SK-N-SH (cell line): ENCODE measurements at regions not wholly inside any gene's neighbourhood (a gene's known extent, or its start where the extent isn't known, plus 50 kb on each side); places are given as distances from the start of the nearest gene placed in this dataset.
A peak's percentile ranks its signal among the peaks of the same experiment; 100 is the strongest.

Experiments used
- CTCF ChIA-PET: fragments of 300-600, 350-600 bp; formaldehyde crosslinking; extraction: SDS; loops from one replicate; lab custom pipeline; 2021; lab: Yijun Ruan, JAX
- POLR2A ChIA-PET: fragments of 350-600 bp; sonication (Branson Sonifier 250); formaldehyde crosslinking; extraction: SDS; loops from one replicate; lab custom pipeline; 2020; ENCODE audit warnings: antibody characterized with exemption, inconsistent platforms; lab: Yijun Ruan, JAX
- DNase-seq: peaks from one replicate; pipeline ENCODE4 v3.0.0; 2012
- H2AFZ ChIP-seq: fragments of 200-600 bp; sonication (generic); 2 replicates; pipeline ENCODE4 v1.8.1; 2016; ENCODE audit warnings: antibody characterized with exemption, mild to moderate bottlenecking, low read depth
- H3F3A ChIP-seq: fragments of 200-600 bp; sonication (generic); replicated peaks from 2 replicates; pipeline ENCODE3; 2016; ENCODE audit warnings: antibody characterized with exemption, mild to moderate bottlenecking; ENCODE audit not compliant: insufficient read depth
- H3K27ac ChIP-seq, 2 experiments: fragments of 200-500 bp in 1 of 2; fragments of 200-600 bp in 1 of 2; sonication (Bioruptor generic) in 1 of 2; sonication (generic), shearing (Covaris generic) in 1 of 2; 2 replicates each; pipeline versions ENCODE4 v1.5.1 to v1.6.1; 2014 to 2016; ENCODE audit warnings: low read depth in 2 of 2, inconsistent platforms in 1 of 2, low read length in 1 of 2, mild to moderate bottlenecking in 1 of 2, mixed read lengths in 1 of 2
- H3K27me3 ChIP-seq: fragments of 200-600 bp; sonication (generic), shearing (Covaris generic); 2 replicates; pipeline ENCODE4 v1.6.1; 2016; ENCODE audit warnings: mixed run types; ENCODE audit not compliant: insufficient read depth
- H3K36me3 ChIP-seq, 2 experiments: fragments of 200-500 bp in 1 of 2; fragments of 200-600 bp in 1 of 2; sonication (Bioruptor generic) in 1 of 2; sonication (generic) in 1 of 2; replicated peaks in 1 of 2; 2 replicates each; pipeline versions ENCODE3 to v1.5.1; 2014 to 2016; ENCODE audit warnings: low read length in 1 of 2, mild to moderate bottlenecking in 1 of 2; ENCODE audit not compliant: insufficient read depth in 2 of 2, control insufficient read depth in 1 of 2
- H3K4me1 ChIP-seq, 2 experiments: fragments of 200-500 bp in 1 of 2; fragments of 200-600 bp in 1 of 2; sonication (Bioruptor generic) in 1 of 2; sonication (generic), shearing (Covaris generic) in 1 of 2; 2 replicates each; pipeline versions ENCODE4 v1.5.1 to v1.6.1; 2014 to 2016; ENCODE audit warnings: low read depth in 1 of 2, low read length in 1 of 2, mixed run types in 1 of 2; ENCODE audit not compliant: insufficient read depth in 2 of 2, control insufficient read depth in 1 of 2
- H3K4me2 ChIP-seq: fragments of 200-600 bp; sonication (generic), shearing (Covaris generic); 2 replicates; pipeline ENCODE4 v1.6.1; 2017; ENCODE audit warnings: mixed run types
- H3K4me3 ChIP-seq, 2 experiments: fragments of 200-500 bp in 1 of 2; fragments of 200-600 bp in 1 of 2; sonication (Bioruptor generic) in 1 of 2; sonication (generic), shearing (Covaris generic) in 1 of 2; 2 replicates each; pipeline versions ENCODE4 v1.5.1 to v1.8.1; 2014 to 2016; ENCODE audit warnings: low read depth in 2 of 2, inconsistent platforms in 1 of 2, low read length in 1 of 2, mild to moderate bottlenecking in 1 of 2, mixed read lengths in 1 of 2, moderate library complexity in 1 of 2
- H3K79me2 ChIP-seq: fragments of 200-600 bp; sonication (generic); 2 replicates; pipeline ENCODE4 v1.8.1; 2017; ENCODE audit warnings: mild to moderate bottlenecking; ENCODE audit not compliant: insufficient read depth
- H3K9ac ChIP-seq: fragments of 200-600 bp; sonication (generic); 2 replicates; pipeline ENCODE4 v1.6.1; 2017; ENCODE audit warnings: mixed run types
- H3K9me2 ChIP-seq: fragments of 200-600 bp; sonication (generic); 2 replicates; pipeline ENCODE4 v1.6.1; 2017; ENCODE audit warnings: mixed run types
- H3K9me3 ChIP-seq: fragments of 200-600 bp; sonication (generic); 2 replicates; pipeline ENCODE4 v1.6.1; 2017; ENCODE audit warnings: mixed run types, mild to moderate bottlenecking, moderate library complexity
- H4K20me1 ChIP-seq: fragments of 200-600 bp; sonication (generic); 2 replicates; pipeline ENCODE4 v1.6.1; 2017; ENCODE audit warnings: mild to moderate bottlenecking, mixed run types; ENCODE audit not compliant: insufficient read depth
- CTCF ChIP-seq: fragments of 200-600 bp; sonication (generic); IDR thresholded peaks from 2 replicates; pipeline ENCODE4 v1.6.1; 2017; ENCODE audit warnings: antibody characterized with exemption, mild to moderate bottlenecking, moderate library complexity
- ELF1 ChIP-seq: IDR thresholded peaks from 2 replicates; pipeline ENCODE4 v1.4.0; 2012
- EP300 ChIP-seq, 2 experiments: IDR thresholded peaks; 2 replicates each; pipeline versions ENCODE4 v1.4.0 to v1.6.1; 2012; ENCODE audit warnings: borderline replicate concordance in 1 of 2, low read depth in 1 of 2, low read length in 1 of 2
- FOSL2 ChIP-seq: IDR thresholded peaks from 2 replicates; pipeline ENCODE4 v1.4.0; 2012; ENCODE audit warnings: low read depth, mild to moderate bottlenecking, moderate library complexity, borderline replicate concordance
- FOXM1 ChIP-seq: IDR thresholded peaks from 2 replicates; pipeline ENCODE4 v1.4.0; 2012; ENCODE audit warnings: low read depth, mild to moderate bottlenecking
- GABPA ChIP-seq: IDR thresholded peaks from 2 replicates; pipeline ENCODE4 v1.4.0; 2012; ENCODE audit warnings: low read depth, mild to moderate bottlenecking
- GATA2 ChIP-seq: sonication (generic); formaldehyde crosslinking; IDR thresholded peaks from 2 replicates; pipeline ENCODE4 v1.5.0; 2020; ENCODE audit warnings: mild to moderate bottlenecking, missing genetic modification reagents
- MEF2A ChIP-seq: IDR thresholded peaks from 2 replicates; pipeline ENCODE4 v1.4.0; 2012; ENCODE audit warnings: low read depth, borderline replicate concordance
- MXI1 ChIP-seq: IDR thresholded peaks from 2 replicates; pipeline ENCODE4 v1.6.1; 2012; ENCODE audit warnings: mild to moderate bottlenecking, low read depth, low read length, improper control_type of control experiment
- NFIC ChIP-seq: IDR thresholded peaks from 2 replicates; pipeline ENCODE4 v1.4.0; 2012; ENCODE audit warnings: borderline replicate concordance
- NRF1 ChIP-seq: IDR thresholded peaks from 2 replicates; pipeline ENCODE4 v1.6.1; 2012; ENCODE audit warnings: low read depth, mild to moderate bottlenecking, low read length
- PBX3 ChIP-seq: IDR thresholded peaks from 2 replicates; pipeline ENCODE4; 2012
- RCOR1 ChIP-seq: fragments of 150-350 bp; IDR thresholded peaks from 2 replicates; pipeline ENCODE4 v1.6.1; 2017; ENCODE audit warnings: antibody characterized with exemption, low read length
- RFX5 ChIP-seq: IDR thresholded peaks from 2 replicates; pipeline ENCODE4 v1.6.1; 2012; ENCODE audit warnings: mild to moderate bottlenecking, improper control_type of control experiment, low read length
- SIN3A ChIP-seq: IDR thresholded peaks from 2 replicates; pipeline ENCODE4 v1.6.1; 2012; ENCODE audit warnings: low read depth, mild to moderate bottlenecking, low read length, moderate library complexity, borderline replicate concordance
- TAF1 ChIP-seq: IDR thresholded peaks from 2 replicates; pipeline ENCODE4 v1.6.1; 2012; ENCODE audit warnings: low read depth, mild to moderate bottlenecking, low read length, moderate library complexity, borderline replicate concordance
- TEAD4 ChIP-seq: IDR thresholded peaks from 2 replicates; pipeline ENCODE4 v1.4.0; 2012; ENCODE audit warnings: mild to moderate bottlenecking, borderline replicate concordance; ENCODE audit not compliant: insufficient read depth
- YY1 ChIP-seq: IDR thresholded peaks from 2 replicates; pipeline ENCODE4 v1.4.0; 2012; ENCODE audit warnings: low read depth, mild to moderate bottlenecking
- WGBS: methylation state at CpG from one replicate; pipeline ENCODE4 v1.1.6; 2017; ENCODE audit warnings: low lambda C conversion rate; 5-methylcytosine and 5-hydroxymethylcytosine counted together

GRCh38 chr18:41745166-41746049 lies 209.6 kb upstream of the PIK3C3 start (continued):
- TF ChIP-seq CTCF, result peak; percentile 84
- no peak for TF ChIP-seq PBX3
- no peak for TF ChIP-seq RCOR1
- TF ChIP-seq TAF1, result no peak
- no peak for TF ChIP-seq GABPA
- no peak for TF ChIP-seq GATA2 (CRISPR knock-in tag)
- TF ChIP-seq SIN3A, result no peak
- no peak for TF ChIP-seq FOSL2
- no peak for TF ChIP-seq NFIC
- no peak for TF ChIP-seq YY1
- TF ChIP-seq TEAD4, result no peak
- no peak for TF ChIP-seq MXI1
- no peak for TF ChIP-seq NRF1
- TF ChIP-seq RFX5, result no peak
- TF ChIP-seq EP300 (IDR thresholded peaks at IDR 0.05; ENCODE audit: borderline replicate concordance in 1 of 2, low read depth in 1 of 2, low read length in 1 of 2), result no peak
- no peak for TF ChIP-seq ELF1

GRCh38 chr18:41744421-41745030 lies 210.5 kb upstream of the PIK3C3 start:
- DNase-seq, result peak; percentile 17
- H4K20me1 ChIP-seq, result no peaks in the 10 kb centered on the region

More at GRCh38 chr18:41744421-41745030, 210.5 kb upstream of the PIK3C3 start:
- Histone ChIP-seq H3K4me1 (peaks cover 0 to 7% of the 10 kb centered on the region in 2 experiments; a peak in 2 of 4 replicates), H3K4me3 (no peak overlapping the region), H3K9me3 (no peaks in the 10 kb centered on the region), H3K36me3 (no peaks in the 10 kb centered on the region), H2AFZ (peak overlapping the region; percentile 67; the same call in 1 of the 2 replicates), H3K79me2 (no peaks in the 10 kb centered on the region), H3F3A (no peaks in the 10 kb centered on the region), H3K4me2 (no peak overlapping the region), H3K27me3 (no peaks in the 10 kb centered on the region), H3K27ac (peak overlapping the region in 1 of 2 experiments; percentile 69; a peak in 1 of 4 replicates), H3K9me2 (no peaks in the 10 kb centered on the region), H3K9ac (no peak overlapping the region)
- WGBS, result 58% methylated on average over 6 of the region's 6 CpGs
- TF ChIP-seq PBX3 (no peak), FOXM1 (no peak), MEF2A (no peak), SIN3A (no peak)
- CTCF ChIA-PET, result interaction anchor here (0.7 to 5.0 kb wide), 7 partner anchors 13 to 366 kb away, joined by 3 to 18 read pairs (median 3); no protein-coding TSS in a partner anchor
- POLR2A ChIA-PET, result no interaction called here
